HFFc6 (cell line): ENCODE measurements at regions not wholly inside any gene's neighbourhood (a gene's known extent, or its start where the extent isn't known, plus 50 kb on each side); places are given as distances from the start of the nearest gene placed in this dataset.
"Not testable (repeated sequence)": the region's sequence is repeated elsewhere in the genome, so short reads cannot be mapped to it uniquely, and the experiment has no call there.

Experiments
- DNase-seq: peaks from one replicate; pipeline ENCODE4 v3.0.0-alpha.2; 2018
- H3K27ac Mint-ChIP-seq: 2 replicates; pipeline ENCODE4 v1.8.0; 2020; ENCODE audit warnings: mild to moderate bottlenecking, mixed read lengths
- H3K27me3 Mint-ChIP-seq: 2 replicates; pipeline ENCODE4 v1.8.0; 2021; ENCODE audit warnings: mild to moderate bottlenecking, moderate library complexity, mixed read lengths; ENCODE audit not compliant: insufficient read depth
- H3K36me3 Mint-ChIP-seq: 2 replicates; pipeline ENCODE4 v1.8.0; 2021; ENCODE audit warnings: low read depth, mixed read lengths
- H3K4me1 Mint-ChIP-seq: 2 replicates; pipeline ENCODE4 v1.8.0; 2020; ENCODE audit warnings: low read depth, mixed read lengths
- H3K4me3 Mint-ChIP-seq: 2 replicates; pipeline ENCODE4 v1.8.0; 2020; ENCODE audit warnings: mild to moderate bottlenecking, moderate library complexity, mixed read lengths
- H3K9me3 Mint-ChIP-seq: 2 replicates; pipeline ENCODE4 v1.8.0; 2020; ENCODE audit warnings: mild to moderate bottlenecking, mixed read lengths
- TF ChIP-seq, protein P1 (sequence below): fragments of 200-600 bp; sonication (generic); IDR thresholded peaks from 2 replicates; pipeline ENCODE4 v1.5.0; 2021; ENCODE audit warnings: antibody characterized with exemption, mild to moderate bottlenecking

DNA sequence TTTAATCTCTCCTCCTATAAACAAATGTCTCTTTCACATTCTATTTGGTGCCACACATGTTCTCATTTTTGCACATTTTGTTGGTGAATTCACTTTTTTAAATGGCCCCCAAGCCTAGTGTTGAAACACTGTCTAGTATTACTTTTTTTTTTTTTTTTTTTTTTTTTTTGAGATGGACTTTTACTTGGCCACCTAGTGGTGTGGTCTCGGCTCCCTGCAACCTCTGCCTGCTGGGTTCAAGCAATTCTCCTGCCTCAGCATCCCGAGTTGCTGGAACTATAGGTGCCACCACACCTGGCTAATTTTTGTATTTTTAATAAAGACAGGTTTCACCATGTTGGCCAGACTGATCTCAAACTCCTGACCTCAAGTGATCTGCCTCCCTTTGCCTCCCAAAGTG is 273.8 kb upstream of the SLC14A2 start:
- H3K4me1 Mint-ChIP-seq, result no peaks in the 10 kb centered on the region
- no peak overlapping the region for H3K27ac Mint-ChIP-seq
- no peak overlapping the region for H3K4me3 Mint-ChIP-seq
- TF ChIP-seq, protein P1, sequence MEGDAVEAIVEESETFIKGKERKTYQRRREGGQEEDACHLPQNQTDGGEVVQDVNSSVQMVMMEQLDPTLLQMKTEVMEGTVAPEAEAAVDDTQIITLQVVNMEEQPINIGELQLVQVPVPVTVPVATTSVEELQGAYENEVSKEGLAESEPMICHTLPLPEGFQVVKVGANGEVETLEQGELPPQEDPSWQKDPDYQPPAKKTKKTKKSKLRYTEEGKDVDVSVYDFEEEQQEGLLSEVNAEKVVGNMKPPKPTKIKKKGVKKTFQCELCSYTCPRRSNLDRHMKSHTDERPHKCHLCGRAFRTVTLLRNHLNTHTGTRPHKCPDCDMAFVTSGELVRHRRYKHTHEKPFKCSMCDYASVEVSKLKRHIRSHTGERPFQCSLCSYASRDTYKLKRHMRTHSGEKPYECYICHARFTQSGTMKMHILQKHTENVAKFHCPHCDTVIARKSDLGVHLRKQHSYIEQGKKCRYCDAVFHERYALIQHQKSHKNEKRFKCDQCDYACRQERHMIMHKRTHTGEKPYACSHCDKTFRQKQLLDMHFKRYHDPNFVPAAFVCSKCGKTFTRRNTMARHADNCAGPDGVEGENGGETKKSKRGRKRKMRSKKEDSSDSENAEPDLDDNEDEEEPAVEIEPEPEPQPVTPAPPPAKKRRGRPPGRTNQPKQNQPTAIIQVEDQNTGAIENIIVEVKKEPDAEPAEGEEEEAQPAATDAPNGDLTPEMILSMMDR, result peak; percentile 54
- no peaks in the 10 kb centered on the region for H3K9me3 Mint-ChIP-seq
- no peaks in the 10 kb centered on the region for H3K36me3 Mint-ChIP-seq
- H3K27me3 Mint-ChIP-seq, result no peaks in the 10 kb centered on the region; the same call in 1 of the 2 replicates
- no peak for DNase-seq

DNA sequence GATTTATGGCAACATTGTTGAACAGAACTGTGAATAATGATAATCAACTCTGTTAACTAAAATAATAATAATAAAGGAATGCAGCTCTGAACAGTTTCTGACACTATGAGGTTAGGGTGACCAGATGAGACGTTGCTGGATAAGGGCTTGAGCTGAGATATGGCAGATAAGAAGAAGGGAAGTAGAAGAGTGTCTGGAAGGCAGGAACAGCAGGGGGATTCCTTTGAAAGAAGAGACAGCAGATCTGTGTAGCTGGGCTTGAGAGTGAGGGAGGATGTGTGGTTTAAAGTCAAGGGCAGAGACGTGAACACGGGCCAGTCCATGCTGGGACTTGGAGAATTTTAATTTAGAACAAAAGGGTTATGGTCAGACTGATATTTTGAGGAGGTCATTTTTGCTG is 273.1 kb upstream of the SLC14A2 start:
- TF ChIP-seq, protein P1, result no peak
- no peak for DNase-seq
- no peak overlapping the region for H3K27ac Mint-ChIP-seq
- H3K9me3 Mint-ChIP-seq, result no peaks in the 10 kb centered on the region
- H3K36me3 Mint-ChIP-seq, result no peaks in the 10 kb centered on the region
- no peak overlapping the region for H3K4me3 Mint-ChIP-seq
- no peaks in the 10 kb centered on the region for H3K4me1 Mint-ChIP-seq
- no peaks in the 10 kb centered on the region; the same call in 1 of the 2 replicates for H3K27me3 Mint-ChIP-seq

DNA sequence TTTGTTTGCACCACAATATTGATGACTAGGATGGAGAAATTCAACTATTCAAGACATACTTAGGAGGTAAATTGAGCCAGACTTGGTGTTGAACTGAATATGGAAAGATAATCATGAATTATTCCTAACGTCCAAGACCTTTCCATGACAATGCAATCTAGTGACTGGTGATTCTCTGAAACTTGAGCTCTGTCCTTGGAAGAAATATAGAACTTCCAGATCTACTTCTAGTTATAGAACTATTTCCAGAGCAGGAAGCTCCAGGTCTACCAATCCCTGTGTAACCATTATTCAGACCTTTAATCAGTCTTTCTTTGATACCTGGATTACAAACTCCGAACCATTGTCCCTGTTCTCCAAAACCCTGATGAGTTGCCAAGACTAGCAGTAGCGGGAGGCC is 272.6 kb upstream of the SLC14A2 start:
- DNase-seq, result no peak
- no peaks in the 10 kb centered on the region; the same call in 1 of the 2 replicates for H3K27me3 Mint-ChIP-seq

GRCh38 chr18:45343365-45343764 is 271.9 kb upstream of the SLC14A2 start:
- Mint-ChIP-seq H3K9me3 (no peaks in the 10 kb centered on the region), H3K27ac (no peak overlapping the region), H3K4me3 (no peak overlapping the region), H3K4me1 (no peaks in the 10 kb centered on the region), H3K27me3 (no peaks in the 10 kb centered on the region; the same call in 1 of the 2 replicates), H3K36me3 (no peaks in the 10 kb centered on the region)
- no peak for DNase-seq
- TF ChIP-seq, protein P1, result no peak

More for the DNA sequence above, 272.6 kb upstream of the SLC14A2 start:
- no peak overlapping the region for H3K4me3 Mint-ChIP-seq
- H3K27ac Mint-ChIP-seq, result no peak overlapping the region
- H3K4me1 Mint-ChIP-seq, result no peaks in the 10 kb centered on the region
- H3K36me3 Mint-ChIP-seq, result no peaks in the 10 kb centered on the region
- TF ChIP-seq, protein P1, result no peak
- no peaks in the 10 kb centered on the region for H3K9me3 Mint-ChIP-seq

GRCh38 chr18:45344680-45345079 is 270.6 kb upstream of the SLC14A2 start:
- not testable (repeated sequence) for H3K4me3 Mint-ChIP-seq, H3K36me3 Mint-ChIP-seq, H3K27me3 Mint-ChIP-seq, H3K9me3 Mint-ChIP-seq, DNase-seq, H3K4me1 Mint-ChIP-seq, H3K27ac Mint-ChIP-seq

DNA sequence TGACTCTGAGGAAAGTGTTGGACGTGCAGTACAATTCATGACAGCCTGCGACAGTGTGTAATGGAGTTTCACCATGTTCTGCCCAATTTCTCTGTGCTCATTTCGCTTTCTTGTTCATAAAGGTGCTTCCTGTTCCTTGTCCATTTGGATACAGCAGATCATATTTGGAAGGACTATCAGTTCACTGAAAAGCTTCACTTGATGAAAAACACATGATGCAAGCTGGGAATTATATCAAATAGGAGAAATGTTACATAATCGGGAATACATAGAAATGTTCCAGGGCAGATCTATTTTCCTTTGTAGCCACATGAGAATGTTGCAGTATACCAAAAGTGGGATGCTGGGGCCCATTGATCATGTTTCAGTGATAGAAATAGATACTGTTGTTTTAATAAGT is 266.3 kb upstream of the SLC14A2 start:
- Mint-ChIP-seq H3K4me1 (no peaks in the 10 kb centered on the region), H3K9me3 (no peaks in the 10 kb centered on the region), H3K27me3 (peaks cover 6% of the 10 kb centered on the region; the same call in 1 of the 2 replicates), H3K27ac (no peak overlapping the region), H3K36me3 (no peaks in the 10 kb centered on the region), H3K4me3 (no peak overlapping the region)
- no peak for DNase-seq
- TF ChIP-seq, protein P1, result no peak
